ENCODE measurements at regions not wholly inside any gene's neighbourhood (a gene's known extent, or its start where the extent isn't known, plus 50 kb on each side); places are given as distances from the start of the nearest gene placed in this dataset.
A peak's percentile ranks its signal among the peaks of the same experiment; 100 is the strongest.

DNA sequence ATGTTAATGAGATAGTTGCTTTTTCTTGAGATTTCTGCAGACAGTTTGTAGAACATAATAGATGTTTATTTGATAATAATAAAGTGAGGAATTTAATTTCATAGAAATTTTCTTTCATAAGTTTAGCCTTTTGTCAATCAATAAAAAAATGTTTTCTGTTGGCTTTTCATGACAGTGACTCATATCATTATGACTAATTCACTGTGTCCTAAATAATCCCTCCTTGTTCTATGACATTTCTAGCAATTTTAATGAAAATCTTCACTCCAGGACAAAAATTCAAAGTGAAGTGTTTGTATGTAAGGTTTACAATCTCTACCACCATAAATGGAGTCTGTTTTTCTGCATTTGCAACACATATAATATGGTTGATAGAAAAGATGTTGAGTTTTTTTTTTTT is 109.9 kb downstream of the UTRN start:
- Mint-ChIP-seq H3K27ac (no peak overlapping the region), H3K4me3 (no peak overlapping the region), H3K36me3 (ENCODE audit: low read depth) (peaks cover 16% of the 10 kb centered on the region), H3K9me3 (peaks cover 8% of the 10 kb centered on the region), H3K27me3 (ENCODE audit: low read depth) (no peaks in the 10 kb centered on the region), H3K4me1 (peaks cover 13% of the 10 kb centered on the region)
- TF ChIP-seq, protein P1, sequence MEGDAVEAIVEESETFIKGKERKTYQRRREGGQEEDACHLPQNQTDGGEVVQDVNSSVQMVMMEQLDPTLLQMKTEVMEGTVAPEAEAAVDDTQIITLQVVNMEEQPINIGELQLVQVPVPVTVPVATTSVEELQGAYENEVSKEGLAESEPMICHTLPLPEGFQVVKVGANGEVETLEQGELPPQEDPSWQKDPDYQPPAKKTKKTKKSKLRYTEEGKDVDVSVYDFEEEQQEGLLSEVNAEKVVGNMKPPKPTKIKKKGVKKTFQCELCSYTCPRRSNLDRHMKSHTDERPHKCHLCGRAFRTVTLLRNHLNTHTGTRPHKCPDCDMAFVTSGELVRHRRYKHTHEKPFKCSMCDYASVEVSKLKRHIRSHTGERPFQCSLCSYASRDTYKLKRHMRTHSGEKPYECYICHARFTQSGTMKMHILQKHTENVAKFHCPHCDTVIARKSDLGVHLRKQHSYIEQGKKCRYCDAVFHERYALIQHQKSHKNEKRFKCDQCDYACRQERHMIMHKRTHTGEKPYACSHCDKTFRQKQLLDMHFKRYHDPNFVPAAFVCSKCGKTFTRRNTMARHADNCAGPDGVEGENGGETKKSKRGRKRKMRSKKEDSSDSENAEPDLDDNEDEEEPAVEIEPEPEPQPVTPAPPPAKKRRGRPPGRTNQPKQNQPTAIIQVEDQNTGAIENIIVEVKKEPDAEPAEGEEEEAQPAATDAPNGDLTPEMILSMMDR (IDR thresholded peaks at IDR 0.05; ENCODE audit: unreplicated experiment in 3 of 3) = no peak

- peaks cover 16% of the 10 kb centered on the region for H3K36me3 Mint-ChIP-seq (ENCODE audit: low read depth)
- peaks cover 12% of the 10 kb centered on the region for H3K4me1 Mint-ChIP-seq
- TF ChIP-seq, protein P1 (IDR thresholded peaks at IDR 0.05; ENCODE audit: unreplicated experiment in 3 of 3) = no peak
- peaks cover 8% of the 10 kb centered on the region for H3K9me3 Mint-ChIP-seq
- no peaks in the 10 kb centered on the region for H3K27me3 Mint-ChIP-seq (ENCODE audit: low read depth)
- no peak overlapping the region for H3K4me3 Mint-ChIP-seq
- H3K27ac Mint-ChIP-seq = no peak overlapping the region
Observed at GRCh38 chr6:144395826-144396225, 110.7 kb downstream of the UTRN start.

DNA sequence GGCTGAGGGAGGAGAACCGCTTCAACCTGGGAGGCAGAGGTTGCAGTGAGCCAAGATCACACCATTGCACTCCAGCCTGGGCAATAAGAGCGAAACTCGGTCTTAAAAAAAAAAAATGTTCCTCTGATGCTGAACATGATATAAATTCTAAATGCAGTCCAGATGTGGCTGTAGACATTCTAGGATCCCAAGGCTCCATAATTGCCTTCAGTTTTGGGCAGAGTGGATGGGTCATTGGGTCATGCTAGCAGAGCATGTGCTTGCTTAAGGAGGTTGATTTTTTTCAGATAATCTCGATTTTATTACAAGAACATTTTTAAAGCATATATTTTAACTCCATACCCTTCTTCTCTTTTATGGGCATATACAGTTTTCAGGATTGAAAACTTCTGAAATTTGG is 112.0 kb downstream of the UTRN start:
- no peaks in the 10 kb centered on the region for H3K27me3 Mint-ChIP-seq (ENCODE audit: low read depth)
- H3K36me3 Mint-ChIP-seq (ENCODE audit: low read depth) = peaks cover 16% of the 10 kb centered on the region
- no peak overlapping the region for H3K4me3 Mint-ChIP-seq
- TF ChIP-seq, protein P1 (IDR thresholded peaks at IDR 0.05; ENCODE audit: unreplicated experiment in 3 of 3) = no peak
- H3K27ac Mint-ChIP-seq = no peak overlapping the region
- H3K4me1 Mint-ChIP-seq = peaks cover 12% of the 10 kb centered on the region
- H3K9me3 Mint-ChIP-seq = peaks cover 8% of the 10 kb centered on the region

DNA sequence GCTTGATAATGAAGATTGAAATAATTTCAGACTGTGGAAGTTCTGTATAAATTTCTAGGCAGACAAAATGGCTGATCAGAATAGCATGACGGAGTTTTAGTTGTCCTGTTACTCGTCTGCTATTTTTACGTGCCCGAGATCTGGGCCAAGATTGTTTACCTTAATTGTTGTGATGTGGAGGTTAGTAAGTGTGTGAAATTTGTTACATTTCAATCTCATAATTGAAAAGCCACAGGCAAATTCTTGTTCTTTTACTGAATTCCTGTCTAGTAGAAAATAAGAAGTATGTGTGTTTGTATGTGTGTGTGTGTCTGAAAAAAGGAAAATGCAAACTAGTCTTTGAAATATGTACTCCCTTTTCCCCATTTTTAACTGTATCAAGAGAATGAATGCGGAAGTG is 115.2 kb downstream of the UTRN start:
- TF ChIP-seq, protein P1 (IDR thresholded peaks at IDR 0.05; ENCODE audit: unreplicated experiment in 3 of 3) = no peak

DNA sequence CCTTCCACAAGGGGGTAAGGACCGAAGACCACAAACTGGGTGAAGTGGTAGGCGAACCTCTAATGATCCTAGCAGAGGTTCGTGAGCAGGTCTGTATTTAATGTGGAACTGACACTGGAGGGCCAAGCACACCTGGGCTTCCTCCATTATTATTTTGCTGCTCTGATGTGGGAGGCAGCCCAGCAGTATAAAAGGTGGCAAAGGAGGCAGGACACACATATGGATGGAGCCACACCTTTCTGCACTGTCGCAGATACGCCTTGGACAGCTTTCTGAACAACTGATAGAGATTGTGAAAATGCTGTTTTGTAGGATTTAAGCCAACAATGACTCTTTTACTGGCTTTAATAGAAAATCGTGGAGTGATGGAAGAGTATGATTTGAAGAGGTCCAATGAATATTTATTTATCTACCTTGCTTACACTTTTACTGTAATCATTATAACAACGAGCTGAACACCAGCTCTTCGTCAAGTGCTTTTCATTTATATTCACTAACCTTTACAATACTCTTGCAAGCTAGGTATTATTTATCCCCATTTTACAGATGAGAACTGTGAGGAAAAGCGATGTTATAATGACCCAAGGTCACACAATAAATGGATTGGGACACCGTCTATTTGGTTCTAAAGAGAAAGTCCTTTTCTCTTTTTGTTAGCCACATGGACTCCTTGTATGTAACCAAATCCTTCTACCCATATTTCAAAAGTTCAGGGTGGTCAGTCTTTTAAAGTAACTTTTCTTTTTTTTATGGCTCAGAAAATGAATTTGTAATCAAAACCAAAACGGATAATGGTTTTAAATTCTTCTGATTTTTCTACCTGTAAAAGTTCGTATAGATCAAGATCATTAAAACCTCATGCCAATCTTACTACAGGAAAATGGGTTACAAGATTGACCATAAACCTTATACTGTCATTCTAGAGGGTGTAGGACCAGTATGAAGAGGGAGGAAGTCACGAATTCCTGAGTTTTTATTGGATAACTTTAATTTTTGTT is 116.9 kb downstream of the UTRN start:
- Mint-ChIP-seq H3K27me3 (ENCODE audit: low read depth) (no peaks in the 10 kb centered on the region), H3K27ac (peak overlapping the region in 1 of 3 experiments; percentile 58), H3K9me3 (peaks cover 8% of the 10 kb centered on the region), H3K4me3 (no peak overlapping the region), H3K36me3 (ENCODE audit: low read depth) (peaks cover 16% of the 10 kb centered on the region), H3K4me1 (peaks cover 40% of the 10 kb centered on the region)
- TF ChIP-seq, protein P1 (IDR thresholded peaks at IDR 0.05; ENCODE audit: unreplicated experiment in 3 of 3) = no peak

More for the DNA sequence above, 115.2 kb downstream of the UTRN start:
- Mint-ChIP-seq H3K4me3 (no peak overlapping the region), H3K27me3 (ENCODE audit: low read depth) (no peaks in the 10 kb centered on the region), H3K36me3 (ENCODE audit: low read depth) (peaks cover 21% of the 10 kb centered on the region), H3K9me3 (peaks cover 8% of the 10 kb centered on the region), H3K27ac (peak overlapping the region; percentile 26 to 58 (median 40)), H3K4me1 (peaks cover 31% of the 10 kb centered on the region)

All from nephron (organoid).